Natural killer cell (primary cell): ENCODE measurements at regions not wholly inside any gene's neighbourhood (a gene's known extent, or its start where the extent isn't known, plus 50 kb on each side); places are given as distances from the start of the nearest gene placed in this dataset.

Experiments used
- ATAC-seq, 3 donors: fragments of 150-1000 bp in 2 of 3; fragments of 200-7000 bp in 1 of 3; cut with Tn5 transposase; 1 replicate in 1 of 3; 2 replicates in 2 of 3; pipeline ENCODE4 v1.10.0; 2021; ENCODE audit warnings: mild to moderate bottlenecking in 2 of 3, moderate library complexity in 2 of 3
- DNase-seq, 2 donors: peaks; one replicate each; pipeline versions ENCODE4 v3.0.0 to v3.0.0-alpha.2; 2013 to 2021; ENCODE audit warnings: mixed read lengths in 1 of 2
- H3K27ac ChIP-seq: one replicate; pipeline ENCODE4 v1.5.1; 2013; ENCODE audit warnings: mild to moderate bottlenecking, low read length
- H3K27me3 ChIP-seq: one replicate; pipeline ENCODE4 v1.6.1; 2013; ENCODE audit warnings: low read length; ENCODE audit not compliant: control insufficient read depth, insufficient read depth
- H3K36me3 ChIP-seq: one replicate; pipeline ENCODE4 v1.6.1; 2013; ENCODE audit warnings: low read length; ENCODE audit not compliant: control insufficient read depth, insufficient read depth
- H3K4me1 ChIP-seq: one replicate; pipeline ENCODE4 v1.6.1; 2013; ENCODE audit warnings: low read length; ENCODE audit not compliant: control insufficient read depth, insufficient read depth
- H3K4me3 ChIP-seq: one replicate; pipeline ENCODE4 v1.5.1; 2013; ENCODE audit warnings: low read length
- H3K9me3 ChIP-seq: one replicate; pipeline ENCODE4 v1.6.1; 2013; ENCODE audit warnings: low read length; ENCODE audit not compliant: control insufficient read depth, insufficient read depth
- H3K27ac Mint-ChIP-seq, 2 donors: one replicate each; pipeline ENCODE4 v1.8.0; 2022; ENCODE audit warnings: mild to moderate bottlenecking in 2 of 2, mixed read lengths in 2 of 2, moderate library complexity in 1 of 2
- H3K27me3 Mint-ChIP-seq, 2 donors: one replicate each; pipeline ENCODE4 v1.8.0; 2022; ENCODE audit warnings: low read depth in 2 of 2, mixed read lengths in 2 of 2
- H3K36me3 Mint-ChIP-seq: one replicate; pipeline ENCODE4 v1.8.0; 2022; ENCODE audit warnings: mixed read lengths
- H3K4me1 Mint-ChIP-seq, 2 donors: one replicate each; pipeline ENCODE4 v1.8.0; 2022; ENCODE audit warnings: mixed read lengths in 2 of 2
- H3K4me3 Mint-ChIP-seq: one replicate; pipeline ENCODE4 v1.8.0; 2022; ENCODE audit warnings: mild to moderate bottlenecking, moderate library complexity, mixed read lengths
- H3K9me3 Mint-ChIP-seq, 2 donors: one replicate each; pipeline ENCODE4 v1.8.0; 2022; ENCODE audit warnings: mixed read lengths in 2 of 2
- WGBS: methylation state at CpG from one replicate; pipeline ENCODE4 v1.1.7; 2013; ENCODE audit warnings: missing lambda C conversion rate; ENCODE audit not compliant: insufficient coverage; 5-methylcytosine and 5-hydroxymethylcytosine counted together
- intact Hi-C: fragments of 100-400 bp; cut with micrococcal nuclease; formaldehyde crosslinking; loops from one replicate; pipeline ENCODE4 v1.14.2; 2022
- TF ChIP-seq, protein P1 (sequence below): fragments of 200-600 bp; IDR thresholded peaks from one replicate; pipeline ENCODE4 v1.8.0; 2022; ENCODE audit warnings: antibody characterized with exemption

DNA sequence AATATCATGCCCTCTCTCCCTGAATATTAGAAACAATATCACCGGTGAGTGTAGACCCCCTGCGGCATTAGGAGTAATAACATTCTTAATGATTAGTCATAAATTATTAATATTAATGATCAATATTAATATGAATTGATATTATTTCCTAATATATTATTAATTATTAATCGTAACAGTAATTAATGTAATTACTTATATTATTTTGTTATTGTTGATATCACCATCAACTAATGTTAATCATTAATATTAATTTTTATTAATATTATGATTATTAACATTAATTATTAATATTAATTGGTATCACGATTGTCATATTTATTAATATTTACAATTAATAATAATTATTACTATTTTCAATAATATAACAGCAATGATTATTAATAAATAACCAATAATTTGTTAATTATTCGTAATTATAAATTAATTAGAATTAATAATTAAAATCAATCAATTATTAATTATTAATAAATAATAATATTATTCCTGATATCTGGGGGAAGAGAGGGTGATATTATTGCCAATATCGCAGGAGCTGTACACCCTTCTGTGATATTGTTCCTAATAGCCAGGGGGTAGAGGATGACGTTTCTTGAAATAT lies 528.8 kb upstream of the PCDH20 start:
- Histone ChIP-seq H3K4me3 (no peak overlapping the region), H3K36me3 (no peaks in the 10 kb centered on the region), H3K27me3 (no peaks in the 10 kb centered on the region), H3K27ac (no peak overlapping the region), H3K9me3 (no peaks in the 10 kb centered on the region), H3K4me1 (no peaks in the 10 kb centered on the region)
- 95% methylated on average over 2 of the region's 7 CpGs for WGBS
- TF ChIP-seq, protein P1, sequence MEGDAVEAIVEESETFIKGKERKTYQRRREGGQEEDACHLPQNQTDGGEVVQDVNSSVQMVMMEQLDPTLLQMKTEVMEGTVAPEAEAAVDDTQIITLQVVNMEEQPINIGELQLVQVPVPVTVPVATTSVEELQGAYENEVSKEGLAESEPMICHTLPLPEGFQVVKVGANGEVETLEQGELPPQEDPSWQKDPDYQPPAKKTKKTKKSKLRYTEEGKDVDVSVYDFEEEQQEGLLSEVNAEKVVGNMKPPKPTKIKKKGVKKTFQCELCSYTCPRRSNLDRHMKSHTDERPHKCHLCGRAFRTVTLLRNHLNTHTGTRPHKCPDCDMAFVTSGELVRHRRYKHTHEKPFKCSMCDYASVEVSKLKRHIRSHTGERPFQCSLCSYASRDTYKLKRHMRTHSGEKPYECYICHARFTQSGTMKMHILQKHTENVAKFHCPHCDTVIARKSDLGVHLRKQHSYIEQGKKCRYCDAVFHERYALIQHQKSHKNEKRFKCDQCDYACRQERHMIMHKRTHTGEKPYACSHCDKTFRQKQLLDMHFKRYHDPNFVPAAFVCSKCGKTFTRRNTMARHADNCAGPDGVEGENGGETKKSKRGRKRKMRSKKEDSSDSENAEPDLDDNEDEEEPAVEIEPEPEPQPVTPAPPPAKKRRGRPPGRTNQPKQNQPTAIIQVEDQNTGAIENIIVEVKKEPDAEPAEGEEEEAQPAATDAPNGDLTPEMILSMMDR = no peak
- intact Hi-C loops = no loop called here
- Mint-ChIP-seq H3K4me1 (no peaks in the 10 kb centered on the region), H3K36me3 (peaks cover 6% of the 10 kb centered on the region), H3K9me3 (peaks cover 10 to 21% of the 10 kb centered on the region in 2 donors), H3K27ac (no peak overlapping the region), H3K4me3 (no peak overlapping the region), H3K27me3 (no peaks in the 10 kb centered on the region)
- DNase-seq (no peak), ATAC-seq (no peak)

DNA sequence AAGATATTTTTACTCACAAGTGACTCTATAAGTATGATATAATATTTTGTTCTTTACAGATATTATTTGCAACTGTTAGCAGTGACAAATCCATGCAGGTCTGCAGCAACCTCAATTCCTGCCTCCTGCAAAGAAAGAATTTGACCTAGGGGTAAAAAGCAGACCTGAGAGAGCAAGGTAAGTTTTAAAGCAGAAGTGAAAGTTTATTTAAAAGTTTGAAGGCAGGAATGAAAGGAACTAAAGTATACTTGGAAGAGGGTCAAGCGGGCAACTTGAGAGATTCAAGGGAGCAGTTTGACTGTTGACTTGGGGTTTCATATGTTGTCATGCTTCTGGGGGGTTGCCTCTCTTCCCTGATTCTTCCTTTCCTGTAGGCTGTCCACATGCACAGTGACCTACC lies 520.1 kb upstream of the PCDH20 start:
- no peak overlapping the region for H3K27ac ChIP-seq
- TF ChIP-seq, protein P1 = no peak
- H3K4me3 Mint-ChIP-seq = no peak overlapping the region
- peaks cover 20% of the 10 kb centered on the region in 2 donors for H3K9me3 Mint-ChIP-seq
- no peaks in the 10 kb centered on the region for H3K27me3 ChIP-seq
- no peaks in the 10 kb centered on the region for H3K9me3 ChIP-seq
- H3K4me1 ChIP-seq = no peaks in the 10 kb centered on the region
- intact Hi-C loops = no loop called here
- 96% methylated on average over 1 of the region's 1 CpG for WGBS
- DNase-seq = no peak
- H3K4me3 ChIP-seq = no peak overlapping the region
- no peaks in the 10 kb centered on the region for H3K4me1 Mint-ChIP-seq
- no peaks in the 10 kb centered on the region for H3K36me3 Mint-ChIP-seq
- H3K27ac Mint-ChIP-seq = no peak overlapping the region
- H3K36me3 ChIP-seq = no peaks in the 10 kb centered on the region
- no peaks in the 10 kb centered on the region for H3K27me3 Mint-ChIP-seq
- no peak for ATAC-seq

DNA sequence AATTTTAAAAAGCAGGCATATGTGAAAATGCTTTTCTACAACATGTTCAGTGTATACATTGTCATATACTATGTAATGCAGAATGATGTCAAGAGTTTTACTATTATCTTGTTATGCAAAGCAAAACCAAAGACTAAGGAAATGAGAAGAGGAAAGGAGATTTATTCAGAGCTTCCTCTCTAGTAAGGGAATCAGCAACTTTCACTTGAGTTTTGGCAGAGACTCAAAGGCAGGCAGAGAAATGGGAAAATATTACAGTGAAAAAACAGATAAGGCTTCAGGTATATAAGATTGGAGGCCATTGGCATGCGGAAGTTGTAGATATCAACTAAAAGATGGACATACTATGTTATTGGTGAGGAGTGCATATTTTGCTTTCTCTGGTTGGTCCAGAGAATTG lies 512.0 kb upstream of the PCDH20 start:
- 88% methylated on average over 1 of the region's 1 CpG for WGBS
- Mint-ChIP-seq H3K27ac (no peak overlapping the region), H3K27me3 (no peaks in the 10 kb centered on the region)

More for the DNA sequence above, 512.0 kb upstream of the PCDH20 start:
- Histone ChIP-seq H3K9me3 (no peaks in the 10 kb centered on the region), H3K4me1 (no peaks in the 10 kb centered on the region), H3K27me3 (no peaks in the 10 kb centered on the region), H3K27ac (no peak overlapping the region), H3K4me3 (no peak overlapping the region), H3K36me3 (no peaks in the 10 kb centered on the region)
- DNase-seq (no peak), ATAC-seq (no peak)
- intact Hi-C loops = no loop called here
- no peak overlapping the region for H3K4me3 Mint-ChIP-seq
- no peaks in the 10 kb centered on the region for H3K4me1 Mint-ChIP-seq
- TF ChIP-seq, protein P1 = no peak
- peaks cover 7% of the 10 kb centered on the region for H3K36me3 Mint-ChIP-seq
- peaks cover 17 to 24% of the 10 kb centered on the region in 2 donors for H3K9me3 Mint-ChIP-seq
